GM10248 (cell line): ENCODE measurements at regions not wholly inside any gene's neighbourhood (a gene's known extent, or its start where the extent isn't known, plus 50 kb on each side); places are given as distances from the start of the nearest gene placed in this dataset.

ENCODE experiments used
- CTCF ChIA-PET: fragments of 300-600 bp; sonication (Branson Sonifier 250); formaldehyde crosslinking; extraction: SDS; loops from one replicate; lab custom pipeline; 2021; ENCODE audit warnings: antibody characterized with exemption; lab: Yijun Ruan, JAX
- POLR2A ChIA-PET: fragments of 350-650 bp; sonication (Branson Sonifier 250); formaldehyde crosslinking; extraction: SDS; loops from one replicate; lab custom pipeline; 2020; ENCODE audit warnings: antibody characterized with exemption; lab: Yijun Ruan, JAX
- DNase-seq: peaks from one replicate; pipeline ENCODE4 v3.0.0; 2012; ENCODE audit errors: extremely low spot score
- TF ChIP-seq, protein P1 (sequence below): IDR thresholded peaks from 2 replicates; pipeline ENCODE4 v1.5.1; 2012; ENCODE audit warnings: mild to moderate bottlenecking, low read depth; ENCODE audit errors: extremely low read depth, missing control alignments, control extremely low read depth

DNA sequence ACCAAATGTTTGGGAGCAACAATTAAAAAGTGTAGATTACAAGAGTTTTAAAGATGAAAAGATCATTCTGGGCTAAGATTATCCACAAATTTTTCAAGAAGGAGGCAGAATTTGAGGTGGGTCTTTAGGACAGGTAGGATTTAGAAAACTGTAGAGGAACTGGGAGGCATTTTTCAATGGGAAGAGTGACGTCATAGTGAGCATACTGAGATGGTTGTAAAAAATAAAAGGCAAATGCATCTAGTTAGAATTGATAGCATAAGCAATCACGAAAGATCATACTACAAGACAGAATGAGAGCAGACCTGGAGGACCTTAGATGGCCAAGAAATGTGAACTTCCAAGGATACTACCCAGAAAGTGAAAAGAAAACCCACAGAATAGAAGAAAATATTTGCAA lies 131.6 kb upstream of the G2E3 start:
- ChIA-PET CTCF (interaction anchor here (1.1 kb wide), 1 partner anchor 157 kb away, joined by 3 read pairs; no protein-coding TSS in a partner anchor), POLR2A (no interaction called here)
- DNase-seq, result no peak
- TF ChIP-seq, protein P1, sequence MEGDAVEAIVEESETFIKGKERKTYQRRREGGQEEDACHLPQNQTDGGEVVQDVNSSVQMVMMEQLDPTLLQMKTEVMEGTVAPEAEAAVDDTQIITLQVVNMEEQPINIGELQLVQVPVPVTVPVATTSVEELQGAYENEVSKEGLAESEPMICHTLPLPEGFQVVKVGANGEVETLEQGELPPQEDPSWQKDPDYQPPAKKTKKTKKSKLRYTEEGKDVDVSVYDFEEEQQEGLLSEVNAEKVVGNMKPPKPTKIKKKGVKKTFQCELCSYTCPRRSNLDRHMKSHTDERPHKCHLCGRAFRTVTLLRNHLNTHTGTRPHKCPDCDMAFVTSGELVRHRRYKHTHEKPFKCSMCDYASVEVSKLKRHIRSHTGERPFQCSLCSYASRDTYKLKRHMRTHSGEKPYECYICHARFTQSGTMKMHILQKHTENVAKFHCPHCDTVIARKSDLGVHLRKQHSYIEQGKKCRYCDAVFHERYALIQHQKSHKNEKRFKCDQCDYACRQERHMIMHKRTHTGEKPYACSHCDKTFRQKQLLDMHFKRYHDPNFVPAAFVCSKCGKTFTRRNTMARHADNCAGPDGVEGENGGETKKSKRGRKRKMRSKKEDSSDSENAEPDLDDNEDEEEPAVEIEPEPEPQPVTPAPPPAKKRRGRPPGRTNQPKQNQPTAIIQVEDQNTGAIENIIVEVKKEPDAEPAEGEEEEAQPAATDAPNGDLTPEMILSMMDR, result no peak

DNA sequence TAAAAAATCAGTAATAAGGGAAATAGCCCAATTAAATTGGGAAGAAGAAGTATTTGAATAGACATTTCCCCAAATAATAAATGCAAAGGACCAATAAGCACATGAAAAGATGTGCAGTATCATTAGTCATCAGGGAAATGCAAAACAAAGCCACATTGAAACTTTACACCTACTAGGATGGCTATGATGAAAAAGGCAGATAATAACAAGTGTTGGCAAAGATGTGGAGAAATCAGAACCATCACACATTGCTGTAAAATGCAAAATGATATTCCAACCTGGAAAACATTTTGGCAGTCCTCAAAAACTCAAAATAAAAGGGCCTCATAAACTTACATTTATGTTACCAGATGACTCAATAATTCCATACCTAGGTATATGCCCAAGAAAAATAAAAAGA lies 131.1 kb upstream of the G2E3 start:
- TF ChIP-seq, protein P1, result no peak
- ChIA-PET POLR2A (no interaction called here), CTCF (no interaction called here)
- DNase-seq, result no peak

DNA sequence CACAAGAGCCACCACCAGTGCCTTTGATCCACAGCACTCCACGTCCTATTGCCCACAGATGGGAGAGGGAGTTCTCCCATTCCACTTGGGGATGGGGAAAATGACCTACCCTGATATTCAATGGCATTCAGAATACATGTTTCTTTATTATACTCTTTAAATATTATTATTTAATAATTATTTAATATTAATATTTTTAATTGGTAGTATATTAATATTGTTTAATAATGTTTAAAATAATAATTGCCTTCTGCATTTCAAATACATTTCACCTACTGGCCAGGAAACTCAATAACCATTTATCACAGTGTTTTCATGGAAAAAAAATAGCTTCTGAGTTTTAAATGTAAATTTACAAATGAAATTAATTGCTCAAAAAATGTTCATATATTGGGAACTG lies 127.4 kb upstream of the G2E3 start:
- TF ChIP-seq, protein P1, result no peak
- ChIA-PET POLR2A (no interaction called here), CTCF (interaction anchor here (1.2 to 1.6 kb wide), 3 partner anchors 14 to 161 kb away, joined by 3 to 6 read pairs (median 3); no protein-coding TSS in a partner anchor)
- DNase-seq, result no peak

DNA sequence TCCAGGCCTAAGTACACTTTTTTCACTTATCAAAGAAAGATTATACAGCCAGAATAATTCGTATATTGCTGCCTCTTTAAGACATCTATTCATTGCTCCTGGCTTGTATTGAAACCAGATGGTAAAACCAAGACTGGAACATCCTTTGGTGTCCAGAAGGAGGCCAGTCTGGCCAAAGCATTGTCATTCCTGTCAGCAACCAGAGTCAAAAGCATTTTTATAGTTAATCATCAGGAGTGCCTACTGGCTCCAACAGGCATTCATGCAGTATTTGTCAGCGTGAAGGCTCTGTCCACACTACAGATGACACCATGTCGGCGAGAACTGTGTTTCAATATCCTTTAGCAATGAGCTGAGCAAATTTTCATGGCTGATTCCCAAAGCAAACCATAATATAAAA lies 118.0 kb upstream of the G2E3 start:
- ChIA-PET POLR2A (no interaction called here), CTCF (no interaction called here)
- TF ChIP-seq, protein P1, result no peak
- DNase-seq, result no peak

DNA sequence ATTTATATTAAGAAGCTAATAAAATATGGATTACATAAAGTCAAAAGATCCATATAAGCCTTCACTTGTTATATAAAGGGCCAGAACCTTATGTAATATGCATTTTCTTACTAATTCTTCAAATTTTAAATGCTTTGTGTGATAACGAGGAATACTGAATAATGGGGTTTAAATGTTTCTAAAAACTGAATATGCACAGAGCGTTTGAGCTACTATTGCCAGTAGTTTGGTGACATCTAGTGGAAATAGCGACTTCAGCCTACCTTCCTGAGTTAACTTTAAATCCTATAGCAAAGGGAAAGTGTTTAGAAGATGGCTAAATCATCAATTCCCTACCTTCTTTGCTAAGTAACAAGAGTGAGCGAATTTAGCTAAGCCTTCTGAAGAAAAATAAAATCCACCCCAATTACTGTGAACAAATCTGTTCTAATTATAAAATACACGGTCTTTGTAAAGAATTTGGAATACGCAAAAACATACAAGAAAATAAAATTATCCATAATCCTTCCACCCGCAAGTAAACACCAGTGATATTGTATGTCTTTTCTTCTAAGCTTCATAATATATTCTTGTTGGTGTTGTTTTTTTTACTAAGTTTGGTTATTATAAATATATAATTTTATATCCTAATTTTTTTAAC lies 115.5 kb upstream of the G2E3 start:
- TF ChIP-seq, protein P1, result peak; percentile 54
- peak; percentile 9 for DNase-seq
- CTCF ChIA-PET, result interaction anchor here (0.6 to 1.9 kb wide), 18 partner anchors 8 to 1691 kb away, joined by 3 to 13 read pairs (median 4); no protein-coding TSS in a partner anchor
- POLR2A ChIA-PET, result no interaction called here

DNA sequence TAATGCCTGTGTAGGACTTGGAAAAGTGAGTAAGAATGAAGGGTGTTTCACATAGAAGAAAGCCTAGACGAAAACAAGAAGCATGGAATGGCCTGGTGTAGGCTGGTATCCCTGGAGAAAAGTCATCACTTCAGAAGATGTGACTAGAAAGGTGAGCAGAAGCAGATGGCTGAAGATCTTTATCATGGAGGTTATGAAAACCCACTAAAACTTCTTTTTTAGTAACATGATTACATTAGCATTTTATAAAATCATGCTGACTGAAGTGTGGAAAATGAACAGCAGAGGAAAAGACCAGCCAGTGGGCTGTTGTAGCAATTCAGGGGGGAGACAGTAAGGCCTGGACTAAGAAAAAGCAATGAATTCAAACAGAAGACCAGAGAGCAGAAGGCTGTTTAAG lies 114.5 kb upstream of the G2E3 start:
- no peak for DNase-seq
- TF ChIP-seq, protein P1, result no peak
- ChIA-PET CTCF (interaction anchor here (2.1 kb wide), 1 partner anchor 10 kb away, joined by 8 read pairs; no protein-coding TSS in a partner anchor), POLR2A (no interaction called here)
